ENCODE measurements at regions not wholly inside any gene's neighbourhood (a gene's known extent, or its start where the extent isn't known, plus 50 kb on each side); places are given as distances from the start of the nearest gene placed in this dataset.

DNA sequence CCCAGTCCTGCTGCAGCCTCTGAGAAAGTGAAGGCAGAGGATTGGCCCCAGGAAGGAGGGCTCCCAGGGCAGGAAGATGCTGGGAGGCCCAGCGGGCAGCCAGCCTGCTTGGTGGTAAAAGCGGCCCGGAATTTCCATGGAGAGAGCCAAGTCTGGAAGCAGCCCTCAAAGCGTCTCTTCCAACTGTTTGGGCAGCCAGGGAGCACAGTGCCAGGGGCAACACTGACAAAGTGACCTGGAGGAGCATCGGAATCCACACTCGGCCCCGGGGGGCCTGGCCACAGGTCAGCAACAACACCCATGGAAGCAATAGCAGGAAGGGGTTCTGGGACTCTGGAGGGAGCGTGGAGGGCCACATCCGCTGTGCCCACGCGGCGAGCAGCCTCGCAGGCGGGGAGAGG lies 63.2 kb upstream of the FGFR2 start:
- no peak for FAIRE-seq

GRCh38 chr10:121659236-121659635 lies 61.0 kb upstream of the FGFR2 start:
- no peak for FAIRE-seq

GRCh38 chr10:121658611-121659010 lies 60.4 kb upstream of the FGFR2 start:
- no peak for FAIRE-seq

- FAIRE-seq: no peak
Observed at GRCh38 chr10:121658111-121658510, 59.9 kb upstream of the FGFR2 start.

DNA sequence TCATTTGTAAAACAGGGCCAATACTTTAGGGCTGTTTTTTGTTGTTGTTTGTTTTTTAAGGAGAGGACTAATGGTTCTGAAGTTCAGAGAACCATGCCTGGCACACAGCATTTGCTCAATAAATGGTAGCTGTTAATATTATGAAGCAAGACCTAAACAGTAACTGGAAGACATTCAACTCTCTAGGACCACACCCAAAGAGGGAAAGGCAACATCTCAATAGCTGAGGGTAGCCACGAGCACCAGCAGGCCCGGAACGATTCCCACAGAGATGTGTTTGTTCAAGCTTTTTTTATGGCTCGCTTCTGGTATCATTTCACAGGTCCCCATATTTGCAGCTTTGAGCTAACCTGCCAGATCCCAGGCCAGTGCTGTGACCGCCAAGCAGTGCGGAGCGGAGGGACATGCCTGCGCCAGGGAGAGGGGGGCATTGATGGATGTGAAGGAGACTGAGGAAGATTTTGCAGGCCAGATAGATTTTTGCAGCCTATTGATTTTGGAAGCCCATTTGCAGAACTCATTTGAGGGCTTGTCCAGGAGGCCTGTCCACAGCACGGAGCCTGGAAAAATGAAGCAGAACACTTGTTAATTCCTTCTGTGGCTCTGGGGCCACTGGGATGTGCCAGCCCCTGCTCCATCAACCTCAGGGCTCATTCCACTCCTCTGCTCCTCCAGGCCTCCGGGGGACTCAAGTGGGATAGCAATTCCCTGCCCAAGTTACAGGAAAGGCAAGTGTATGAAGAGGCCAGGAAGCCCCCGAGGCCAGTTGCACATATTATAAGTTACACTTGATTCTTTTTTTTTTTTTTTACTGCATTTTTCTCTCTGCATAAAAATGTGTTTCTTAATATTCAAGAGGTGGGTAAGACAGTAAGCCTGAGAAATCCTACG lies 57.3 kb upstream of the FGFR2 start:
- no peak for FAIRE-seq

DNA sequence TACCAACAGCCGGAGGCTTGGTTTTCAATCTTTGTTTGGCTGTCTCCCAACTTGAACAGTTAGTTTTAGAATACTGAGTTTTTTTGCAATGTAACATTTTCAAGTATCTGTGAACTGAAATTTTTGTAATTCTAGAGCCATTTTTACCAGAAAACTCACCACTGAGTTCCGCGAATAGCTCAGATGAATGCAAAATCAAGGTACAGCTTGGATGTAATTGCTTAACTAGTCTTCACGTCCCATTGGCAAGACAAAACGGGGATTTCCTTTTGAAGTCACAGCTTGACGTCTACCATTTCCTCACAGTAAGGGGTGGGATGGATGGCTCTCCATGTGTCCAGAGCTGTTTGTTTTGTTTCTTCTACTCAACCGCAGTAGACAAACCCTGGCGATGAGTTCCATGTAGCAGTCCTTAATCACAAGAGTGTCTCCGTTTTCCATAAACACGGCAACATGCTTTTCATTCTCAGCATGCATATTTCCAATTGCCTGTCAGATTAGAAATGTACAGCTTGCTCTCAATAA lies 55.8 kb upstream of the FGFR2 start:
- no peak for FAIRE-seq

DNA sequence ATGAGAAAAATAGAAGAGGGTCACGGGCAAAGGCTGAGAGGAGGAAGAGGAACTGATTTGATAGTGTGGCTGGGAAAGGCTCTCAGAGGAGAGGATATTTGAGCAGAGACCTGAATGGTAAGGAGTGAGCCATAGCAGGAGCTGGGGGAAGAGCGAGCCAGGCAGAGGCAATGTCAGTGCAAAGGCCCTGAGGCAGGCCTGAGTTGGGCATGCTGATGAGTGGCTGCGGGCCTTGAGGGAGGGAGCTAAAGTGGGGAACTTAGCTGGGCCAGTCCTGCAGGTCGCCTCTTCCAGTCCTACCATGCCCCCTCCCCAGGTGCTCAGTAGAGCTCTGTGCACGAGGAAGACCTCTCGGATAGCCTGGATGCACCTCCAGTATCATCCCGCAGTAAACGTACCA lies 55.4 kb upstream of the FGFR2 start:
- FAIRE-seq: no peak

DNA sequence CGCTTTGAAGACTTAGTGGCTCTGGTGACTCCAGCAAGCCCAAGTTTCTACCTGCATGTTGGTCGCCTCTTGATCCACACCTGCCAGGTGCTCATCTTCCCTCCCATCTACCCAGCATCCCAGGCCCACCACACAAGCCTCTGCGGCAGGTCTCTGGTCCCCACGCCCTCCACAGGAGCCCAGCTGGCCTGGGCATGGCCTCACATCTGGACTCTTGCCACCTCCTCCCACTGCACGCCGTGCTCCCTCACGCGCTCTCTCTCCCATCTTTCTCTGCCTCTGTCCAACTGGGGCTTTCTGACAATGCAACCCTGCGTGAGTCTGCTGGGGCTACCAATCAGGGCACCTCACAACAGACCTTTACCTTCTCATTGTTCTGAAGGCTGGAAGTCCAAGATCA lies 50.2 kb upstream of the FGFR2 start:
- no peak for FAIRE-seq

- no peak for FAIRE-seq
Observed at GRCh38 chr10:121648059-121648458, 49.8 kb upstream of the FGFR2 start.

Measured in endometrium (tissue), 2 donors.